ENCODE measurements at regions not wholly inside any gene's neighbourhood (a gene's known extent, or its start where the extent isn't known, plus 50 kb on each side); places are given as distances from the start of the nearest gene placed in this dataset.

GRCh38 chr4:141371206-141371605 lies 150.5 kb downstream of the ZNF330 start:
- TF ChIP-seq ATF3 (IDR thresholded peaks at IDR 0.05), result no peak
- no peak for TF ChIP-seq REST (IDR thresholded peaks at IDR 0.05)
- TF ChIP-seq CTCF (IDR thresholded peaks at IDR 0.05; ENCODE audit: low read depth, low read length, missing input control), result no peak
